COLO829 (cell line): ENCODE measurements at regions not wholly inside any gene's neighbourhood (a gene's known extent, or its start where the extent isn't known, plus 50 kb on each side); places are given as distances from the start of the nearest gene placed in this dataset.

Source experiments
- DNase-seq: peaks from one replicate; pipeline ENCODE4 v3.0.0; 2012; ENCODE audit warnings: low spot score

GRCh38 chr3:10583798-10584708 is 78.7 kb upstream of the ATP2B2 start:
- DNase-seq, result no peak

DNA sequence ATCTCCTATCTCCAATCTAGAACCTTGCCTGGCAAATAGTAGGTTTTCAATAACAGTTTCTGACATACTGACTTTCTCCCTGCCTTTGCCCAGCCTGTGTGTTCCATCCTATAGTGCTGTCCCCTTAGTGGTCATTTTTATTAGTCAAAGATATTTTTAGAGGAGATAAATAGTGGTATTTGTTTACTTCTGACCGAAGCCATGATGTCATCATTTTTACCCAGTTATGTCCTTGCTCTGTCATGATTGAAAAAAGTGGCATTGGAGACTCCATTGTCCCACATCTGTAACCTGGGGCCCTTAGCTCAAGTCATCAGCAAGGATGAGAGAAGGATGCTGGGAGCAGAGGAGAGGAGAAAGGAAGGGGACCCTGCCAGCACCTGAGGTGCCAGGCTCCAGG is 80.6 kb upstream of the ATP2B2 start:
- no peak for DNase-seq

DNA sequence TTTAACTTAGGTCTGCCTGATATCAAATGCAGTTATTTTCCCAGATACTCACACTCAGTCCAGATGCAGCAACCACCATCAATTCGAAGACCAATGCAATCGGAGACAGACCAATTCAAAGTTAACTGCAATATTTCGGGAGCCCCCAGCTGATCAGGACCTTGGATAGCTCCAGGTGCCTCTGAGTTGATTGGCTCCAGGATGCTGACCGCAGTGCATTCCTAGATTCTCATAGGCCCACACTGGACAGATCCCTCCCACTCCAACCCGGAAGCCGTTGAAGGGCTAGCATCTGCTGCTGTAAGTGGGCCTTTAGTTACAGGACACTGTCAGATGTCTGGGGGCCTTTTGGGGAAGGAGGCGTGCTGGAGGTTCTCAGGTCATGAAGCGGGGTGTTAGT is 89.5 kb upstream of the ATP2B2 start:
- DNase-seq, result peak; percentile 60

GRCh38 chr3:10596746-10597448 is 91.5 kb upstream of the ATP2B2 start:
- no peak for DNase-seq

DNA sequence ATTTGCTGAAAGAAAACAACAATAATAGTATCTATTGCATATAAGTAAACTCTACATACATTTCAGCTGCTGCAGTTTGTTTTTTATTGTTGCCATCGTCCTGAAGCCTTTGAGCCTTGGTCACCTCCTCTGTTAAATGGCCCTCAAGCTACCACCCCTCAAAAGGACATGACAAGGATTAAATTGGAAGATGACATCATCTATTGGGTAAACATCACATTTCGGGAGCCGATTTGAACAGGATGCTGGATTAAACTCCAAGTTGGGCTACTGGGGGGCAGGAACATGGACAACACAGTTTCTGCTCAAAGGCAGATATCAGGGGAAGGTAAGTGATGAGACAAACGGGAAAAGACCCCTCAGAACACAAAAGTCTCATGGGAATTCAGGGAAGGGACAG is 92.3 kb upstream of the ATP2B2 start:
- no peak for DNase-seq

DNA sequence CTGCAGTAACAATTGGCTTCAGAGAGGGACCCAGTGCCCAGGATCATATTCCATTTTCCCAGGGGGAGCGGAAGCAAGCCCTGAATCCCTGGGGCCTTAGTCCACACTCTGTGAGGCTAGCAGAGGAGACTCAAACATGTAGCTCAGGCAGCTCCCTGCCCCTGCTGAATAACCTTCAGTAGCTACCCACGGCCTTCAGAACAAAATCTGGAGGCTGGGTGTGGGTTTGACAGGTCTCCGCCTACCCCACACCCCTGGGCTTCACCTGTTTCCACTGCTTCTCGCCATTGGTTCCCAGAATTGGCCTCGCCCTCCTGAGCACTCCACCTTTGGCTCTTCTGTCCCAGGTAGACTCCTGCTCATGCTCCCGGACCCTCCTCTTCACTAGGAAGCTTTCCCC is 93.6 kb upstream of the ATP2B2 start:
- no peak for DNase-seq

GRCh38 chr3:10599444-10599843 is 94.1 kb upstream of the ATP2B2 start:
- DNase-seq, result no peak

GRCh38 chr3:10600296-10600714 is 94.9 kb upstream of the ATP2B2 start:
- peak; percentile 35 for DNase-seq

DNA sequence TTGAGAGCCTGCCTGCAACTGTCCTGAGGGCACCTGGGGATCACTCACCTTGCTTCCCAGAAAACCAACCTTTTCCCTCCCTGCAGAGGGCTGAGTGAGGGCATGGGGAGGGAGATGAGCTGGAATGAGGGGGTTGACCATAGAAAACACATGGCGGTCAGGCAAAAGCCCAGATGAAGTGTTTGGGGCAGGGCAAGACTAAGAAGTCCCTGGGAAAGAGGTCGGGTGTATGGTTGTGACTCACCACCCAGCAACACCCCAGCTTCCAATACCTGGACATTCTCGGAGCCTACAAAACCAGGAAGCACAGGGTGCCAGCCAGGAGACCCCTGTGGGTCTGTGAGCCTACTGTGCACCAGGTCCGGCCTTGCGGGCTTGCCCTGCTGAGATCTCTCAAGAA is 95.3 kb upstream of the ATP2B2 start:
- DNase-seq, result no peak

- DNase-seq, result no peak
Observed at GRCh38 chr3:10601151-10601856, 95.9 kb upstream of the ATP2B2 start.

DNA sequence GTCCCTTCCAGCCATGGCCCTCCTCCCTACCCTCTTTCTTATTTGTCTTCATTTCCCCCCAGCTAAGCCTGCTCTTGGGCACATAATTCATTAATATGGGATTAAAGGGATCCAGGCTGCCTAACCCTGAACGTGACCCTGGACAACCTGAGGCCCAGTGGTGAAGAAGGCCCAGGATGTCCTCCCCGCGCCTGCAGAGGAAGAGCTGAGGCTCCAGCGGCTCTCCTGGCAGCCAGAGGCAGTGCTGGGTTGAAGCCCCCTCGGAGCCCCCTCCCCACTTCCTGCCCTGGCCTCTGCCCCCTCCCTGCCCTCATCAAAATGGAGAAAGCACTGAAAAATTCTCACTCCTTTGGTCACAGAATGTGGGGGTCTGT is 96.5 kb upstream of the ATP2B2 start:
- DNase-seq, result no peak

GRCh38 chr3:10602271-10602670 is 96.9 kb upstream of the ATP2B2 start:
- DNase-seq, result no peak

DNA sequence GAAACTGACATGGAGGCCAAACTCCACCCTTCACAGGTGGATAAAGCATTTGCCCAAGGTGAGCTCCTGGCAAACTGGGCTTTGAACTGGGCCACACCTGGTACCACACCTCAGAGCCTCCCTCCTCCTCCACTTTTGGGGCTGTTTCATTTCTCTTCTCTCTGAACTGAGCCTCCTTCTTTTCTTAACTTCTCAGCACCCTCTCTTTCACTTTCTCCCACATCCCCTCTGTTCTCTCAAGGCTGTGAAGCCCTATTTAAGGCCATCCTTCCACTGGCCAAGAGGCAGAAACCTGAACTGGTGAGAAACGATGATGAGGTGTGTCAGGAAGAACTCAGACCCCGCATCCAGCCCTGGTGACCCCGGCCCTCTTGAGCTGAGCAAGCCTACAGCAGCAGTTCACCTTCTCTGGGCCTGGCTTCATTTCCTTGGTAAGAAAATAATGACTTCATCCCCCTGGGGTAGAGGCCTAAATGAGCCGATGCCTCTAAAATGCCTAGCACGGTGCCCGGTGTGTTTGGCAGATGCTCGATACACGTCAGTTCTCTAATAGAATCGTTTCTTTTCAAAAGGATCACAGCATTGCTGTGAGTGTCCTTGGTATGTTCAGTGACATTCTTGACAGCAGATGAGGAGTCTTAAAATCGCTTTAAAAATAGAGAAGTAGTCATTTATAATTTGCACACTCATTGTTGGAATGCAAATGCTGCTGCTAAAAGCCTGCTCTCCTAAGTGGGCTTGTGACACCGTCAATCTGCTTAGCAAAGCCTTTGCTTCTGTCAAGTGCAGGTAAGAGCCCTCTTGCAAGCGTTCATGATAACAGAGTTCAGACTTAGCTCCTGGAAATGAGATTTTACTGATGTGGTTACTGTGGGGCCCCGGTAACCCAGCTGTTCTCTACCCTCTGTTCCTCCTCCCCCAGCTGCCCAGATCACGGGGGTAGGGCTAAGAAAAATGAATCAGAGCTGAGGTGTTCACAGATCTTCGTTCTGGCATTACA is 97.7 kb upstream of the ATP2B2 start:
- DNase-seq, result no peak

GRCh38 chr3:10609134-10609533 is 103.7 kb upstream of the ATP2B2 start:
- no peak for DNase-seq

DNA sequence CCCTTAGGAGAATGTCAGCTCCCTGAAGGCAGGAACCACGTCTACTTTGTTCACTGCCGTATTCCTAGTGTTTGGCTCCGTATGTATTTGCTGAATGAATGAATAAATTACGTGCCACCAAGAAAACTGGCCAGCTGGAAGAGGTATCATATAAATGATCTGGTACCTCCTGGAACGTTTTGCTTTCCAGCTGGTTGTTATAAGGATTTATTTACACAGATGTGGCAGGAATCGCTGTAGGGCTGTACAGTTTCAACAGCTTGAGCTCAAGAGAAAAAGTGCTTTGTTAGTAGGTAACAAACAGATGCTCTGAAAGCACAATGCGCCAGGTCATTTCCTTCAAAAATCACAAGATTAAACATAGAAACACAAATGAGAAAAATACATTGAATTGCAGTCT is 108.8 kb upstream of the ATP2B2 start:
- no peak for DNase-seq

DNA sequence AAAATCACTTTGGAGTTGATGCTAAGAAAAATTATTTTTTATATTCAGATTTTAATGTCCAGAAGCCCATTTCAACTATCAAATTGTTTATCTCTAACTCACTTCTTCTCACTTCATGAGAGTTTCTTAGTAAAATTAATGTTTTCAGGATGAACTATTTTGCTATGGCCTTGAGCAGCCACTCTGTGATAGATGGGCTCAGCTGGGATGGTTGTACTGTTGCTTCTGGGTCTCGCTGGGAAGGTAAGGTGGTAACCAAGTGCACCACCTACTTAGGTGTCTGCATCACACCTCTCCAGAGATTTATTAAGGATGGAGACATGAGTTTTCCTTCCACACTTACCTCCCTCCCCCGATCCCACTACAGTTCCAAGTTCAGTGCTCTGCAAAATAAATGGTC is 110.3 kb upstream of the ATP2B2 start:
- no peak for DNase-seq

GRCh38 chr3:10616321-10616720 is 110.9 kb upstream of the ATP2B2 start:
- no peak for DNase-seq

DNA sequence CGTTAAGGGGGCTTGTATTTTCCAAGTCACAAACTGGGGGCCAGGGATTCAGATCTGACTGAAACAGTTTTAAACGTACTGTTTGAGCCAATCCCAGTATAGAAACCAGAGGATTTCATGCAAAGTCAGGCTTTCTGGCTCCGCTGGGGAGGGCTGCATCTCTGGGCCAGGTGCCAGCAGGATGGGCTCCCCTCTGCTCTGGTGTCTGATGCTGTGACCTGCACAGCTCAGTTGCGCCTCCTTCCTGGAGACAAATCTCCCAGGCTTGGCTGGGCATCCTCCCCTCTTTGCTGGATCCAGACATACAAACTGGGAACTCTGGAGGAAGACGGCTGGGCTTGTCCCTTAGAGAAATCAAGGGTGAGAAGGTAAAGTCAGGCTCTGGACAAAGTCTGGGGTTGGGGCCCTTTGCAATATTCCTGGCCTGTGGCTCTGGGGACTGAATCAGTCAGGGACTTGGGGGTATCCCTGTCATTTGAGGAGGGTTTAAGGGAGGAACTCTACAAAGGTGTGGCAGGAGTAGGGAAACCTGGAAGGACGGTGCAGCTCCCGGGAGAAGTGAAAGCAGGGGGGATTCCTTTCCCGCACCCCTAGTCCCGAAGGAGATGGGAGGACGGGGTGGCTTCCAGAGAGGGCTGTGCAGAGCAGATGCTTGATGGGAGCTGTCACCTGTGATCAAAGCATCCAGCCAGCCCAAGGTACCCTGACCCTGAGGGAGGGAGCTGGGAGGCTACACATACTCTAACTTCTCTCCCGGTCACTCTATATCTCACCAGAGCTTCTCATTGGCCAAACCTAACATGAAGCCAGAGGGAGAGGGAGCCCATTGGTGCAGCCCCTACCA is 114.8 kb upstream of the ATP2B2 start:
- no peak for DNase-seq

- no peak for DNase-seq
Observed at GRCh38 chr3:10620833-10621082, 115.4 kb upstream of the ATP2B2 start.

- no peak for DNase-seq
Observed at GRCh38 chr3:10623578-10624275, 118.3 kb upstream of the ATP2B2 start.
